ENCODE measurements at regions not wholly inside any gene's neighbourhood (a gene's known extent, or its start where the extent isn't known, plus 50 kb on each side); places are given as distances from the start of the nearest gene placed in this dataset.
"Not testable (repeated sequence)": the region's sequence is repeated elsewhere in the genome, so short reads cannot be mapped to it uniquely, and the experiment has no call there.

- no peak for DNase-seq
- H3K4me3 Mint-ChIP-seq, result no peak overlapping the region
- H3K9me3 Mint-ChIP-seq, result no peaks in the 10 kb centered on the region
- no peaks in the 10 kb centered on the region for H3K4me1 Mint-ChIP-seq
- no peak overlapping the region for H3K27ac Mint-ChIP-seq
- H3K27me3 Mint-ChIP-seq, result peaks cover 5% of the 10 kb centered on the region
- H3K36me3 Mint-ChIP-seq, result no peaks in the 10 kb centered on the region
Measured at GRCh38 chr1:94677087-94677486, 135.5 kb upstream of the F3 start.

GRCh38 chr1:94676686-94677085 is 135.1 kb upstream of the F3 start:
- H3K4me3 Mint-ChIP-seq, result no peak overlapping the region
- H3K27ac Mint-ChIP-seq, result no peak overlapping the region
- no peaks in the 10 kb centered on the region for H3K9me3 Mint-ChIP-seq
- DNase-seq, result no peak
- H3K27me3 Mint-ChIP-seq, result peaks cover under 1% of the 10 kb centered on the region
- no peaks in the 10 kb centered on the region for H3K36me3 Mint-ChIP-seq
- H3K4me1 Mint-ChIP-seq, result no peaks in the 10 kb centered on the region

GRCh38 chr1:94675373-94675772 is 133.8 kb upstream of the F3 start:
- no peaks in the 10 kb centered on the region for H3K36me3 Mint-ChIP-seq
- H3K4me3 Mint-ChIP-seq, result no peak overlapping the region
- H3K9me3 Mint-ChIP-seq, result no peaks in the 10 kb centered on the region
- H3K4me1 Mint-ChIP-seq, result no peaks in the 10 kb centered on the region
- H3K27me3 Mint-ChIP-seq, result peaks cover 4% of the 10 kb centered on the region
- H3K27ac Mint-ChIP-seq, result no peak overlapping the region
- DNase-seq, result no peak

- Mint-ChIP-seq H3K9me3 (no peaks in the 10 kb centered on the region), H3K27ac (no peak overlapping the region), H3K4me3 (no peak overlapping the region), H3K27me3 (peaks cover 4% of the 10 kb centered on the region), H3K4me1 (no peaks in the 10 kb centered on the region), H3K36me3 (no peaks in the 10 kb centered on the region)
- DNase-seq, result no peak
Measured at GRCh38 chr1:94674876-94675275, 133.3 kb upstream of the F3 start.

GRCh38 chr1:94672934-94673333 is 131.4 kb upstream of the F3 start:
- Mint-ChIP-seq H3K9me3 (peaks cover 2% of the 10 kb centered on the region), H3K27me3 (peaks cover 10% of the 10 kb centered on the region), H3K4me1 (no peaks in the 10 kb centered on the region), H3K36me3 (no peaks in the 10 kb centered on the region), H3K4me3 (no peak overlapping the region), H3K27ac (no peak overlapping the region)
- DNase-seq, result no peak

GRCh38 chr1:94672001-94672400 is 130.4 kb upstream of the F3 start:
- Mint-ChIP-seq H3K36me3 (no peaks in the 10 kb centered on the region), H3K9me3 (peaks cover 2% of the 10 kb centered on the region), H3K4me3 (no peak overlapping the region), H3K27me3 (peaks cover 14% of the 10 kb centered on the region), H3K27ac (no peak overlapping the region), H3K4me1 (no peaks in the 10 kb centered on the region)
- DNase-seq, result no peak

GRCh38 chr1:94670273-94670672 is 128.7 kb upstream of the F3 start:
- Mint-ChIP-seq H3K4me3 (no peak overlapping the region), H3K4me1 (no peaks in the 10 kb centered on the region), H3K36me3 (no peaks in the 10 kb centered on the region), H3K27me3 (peaks cover 14% of the 10 kb centered on the region), H3K9me3 (peaks cover 2% of the 10 kb centered on the region), H3K27ac (no peak overlapping the region)
- no peak for DNase-seq

GRCh38 chr1:94669198-94669597 is 127.6 kb upstream of the F3 start:
- Mint-ChIP-seq H3K27me3 (peaks cover 19% of the 10 kb centered on the region), H3K4me1 (no peaks in the 10 kb centered on the region), H3K27ac (no peak overlapping the region), H3K9me3 (peaks cover 2% of the 10 kb centered on the region), H3K36me3 (no peaks in the 10 kb centered on the region), H3K4me3 (no peak overlapping the region)
- no peak for DNase-seq

- Mint-ChIP-seq H3K9me3 (peaks cover 2% of the 10 kb centered on the region), H3K4me1 (no peaks in the 10 kb centered on the region), H3K4me3 (no peak overlapping the region), H3K27ac (no peak overlapping the region), H3K36me3 (no peaks in the 10 kb centered on the region), H3K27me3 (peaks cover 19% of the 10 kb centered on the region)
- DNase-seq, result no peak
Measured at GRCh38 chr1:94668528-94668927, 127.0 kb upstream of the F3 start.

- Mint-ChIP-seq H3K27ac (no peak overlapping the region), H3K9me3 (peaks cover 2% of the 10 kb centered on the region), H3K36me3 (no peaks in the 10 kb centered on the region)
Measured at GRCh38 chr1:94667818-94668217, 126.3 kb upstream of the F3 start.

GRCh38 chr1:94666797-94667196 is 125.2 kb upstream of the F3 start:
- Mint-ChIP-seq H3K27me3 (peaks cover 19% of the 10 kb centered on the region), H3K27ac (no peak overlapping the region), H3K9me3 (peaks cover 2% of the 10 kb centered on the region), H3K4me3 (no peak overlapping the region), H3K4me1 (no peaks in the 10 kb centered on the region), H3K36me3 (no peaks in the 10 kb centered on the region)
- no peak for DNase-seq

More at GRCh38 chr1:94667818-94668217, 126.3 kb upstream of the F3 start:
- no peak overlapping the region for H3K4me3 Mint-ChIP-seq
- no peaks in the 10 kb centered on the region for H3K4me1 Mint-ChIP-seq
- peaks cover 19% of the 10 kb centered on the region for H3K27me3 Mint-ChIP-seq
- no peak for DNase-seq

- Mint-ChIP-seq H3K9me3 (no peaks in the 10 kb centered on the region), H3K4me3 (no peak overlapping the region), H3K36me3 (no peaks in the 10 kb centered on the region), H3K4me1 (no peaks in the 10 kb centered on the region), H3K27ac (no peak overlapping the region), H3K27me3 (peaks cover 17% of the 10 kb centered on the region)
- DNase-seq, result no peak
Measured at GRCh38 chr1:94661431-94661932, 119.9 kb upstream of the F3 start.

- Mint-ChIP-seq H3K27me3 (peaks cover 17% of the 10 kb centered on the region), H3K27ac (no peak overlapping the region), H3K4me3 (no peak overlapping the region), H3K36me3 (no peaks in the 10 kb centered on the region), H3K9me3 (no peaks in the 10 kb centered on the region), H3K4me1 (no peaks in the 10 kb centered on the region)
- DNase-seq, result no peak
Measured at GRCh38 chr1:94660994-94661393, 119.4 kb upstream of the F3 start.

- peaks cover 17% of the 10 kb centered on the region for H3K27me3 Mint-ChIP-seq
Measured at GRCh38 chr1:94660258-94660657, 118.7 kb upstream of the F3 start.

GRCh38 chr1:94659202-94659601 is 117.6 kb upstream of the F3 start:
- H3K27ac Mint-ChIP-seq, result not testable (repeated sequence)

More at GRCh38 chr1:94660258-94660657, 118.7 kb upstream of the F3 start:
- Mint-ChIP-seq H3K9me3 (no peaks in the 10 kb centered on the region), H3K36me3 (no peaks in the 10 kb centered on the region), H3K27ac (no peak overlapping the region), H3K4me1 (no peaks in the 10 kb centered on the region), H3K4me3 (no peak overlapping the region)
- no peak for DNase-seq

GRCh38 chr1:94658221-94658620 is 116.7 kb upstream of the F3 start:
- no peak overlapping the region for H3K27ac Mint-ChIP-seq
- H3K27me3 Mint-ChIP-seq, result peaks cover 12% of the 10 kb centered on the region
- no peaks in the 10 kb centered on the region for H3K9me3 Mint-ChIP-seq
- H3K4me1 Mint-ChIP-seq, result no peaks in the 10 kb centered on the region
- DNase-seq, result no peak
- H3K36me3 Mint-ChIP-seq, result no peaks in the 10 kb centered on the region
- no peak overlapping the region for H3K4me3 Mint-ChIP-seq

More at GRCh38 chr1:94659202-94659601, 117.6 kb upstream of the F3 start:
- peaks cover 12% of the 10 kb centered on the region for H3K27me3 Mint-ChIP-seq
- not testable (repeated sequence) for H3K9me3 Mint-ChIP-seq, H3K4me1 Mint-ChIP-seq, DNase-seq, H3K36me3 Mint-ChIP-seq, H3K4me3 Mint-ChIP-seq

GRCh38 chr1:94657776-94658175 is 116.2 kb upstream of the F3 start:
- H3K36me3 Mint-ChIP-seq, H3K9me3 Mint-ChIP-seq, DNase-seq, H3K27ac Mint-ChIP-seq, H3K4me1 Mint-ChIP-seq, H3K4me3 Mint-ChIP-seq: not testable (repeated sequence)
- peaks cover 12% of the 10 kb centered on the region for H3K27me3 Mint-ChIP-seq
